HCT116 (cell line): ENCODE measurements at regions not wholly inside any gene's neighbourhood (a gene's known extent, or its start where the extent isn't known, plus 50 kb on each side); places are given as distances from the start of the nearest gene placed in this dataset.

Experiments used
- ATAC-seq: fragments of 200-7000 bp; cut with Tn5 transposase; 2 replicates; pipeline ENCODE4 v1.9.1; 2020; ENCODE audit warnings: mild to moderate bottlenecking, moderate library complexity
- BruUV-seq: library from RNA; stranded (reverse); fragments of 400-500 nt; replicated peaks from 2 replicates; lab custom pipeline; 2021; lab: Mats Ljungman, UMichigan
- CTCF ChIA-PET: fragments of 300-600 bp; sonication (Branson Sonifier 250); formaldehyde crosslinking; loops from one replicate; lab custom pipeline; 2021; ENCODE audit warnings: antibody characterized with exemption; lab: Charles Lee
- POLR2A ChIA-PET: fragments of 300-600, 350-600 bp; sonication (Branson Sonifier 250); formaldehyde crosslinking; loops from one replicate; lab custom pipeline; 2021; ENCODE audit warnings: antibody characterized with exemption; lab: Charles Lee
- RAD21 ChIA-PET, 2 experiments: fragments of 300-600 bp; sonication (Branson Sonifier 250); formaldehyde crosslinking; loops; one replicate each; lab custom pipeline; 2023; ENCODE audit warnings: low total read pairs in 2 of 2; ENCODE audit not compliant: uncharacterized antibody in 2 of 2, unreplicated experiment in 2 of 2, low non-redundant PET in 1 of 2; lab: Charles Lee
- DNase-seq: peaks from one replicate; pipeline ENCODE4 v3.0.0-alpha.2; 2010; ENCODE audit warnings: low read depth, low spot score
- H2AFZ ChIP-seq: fragments of 200-600 bp; shearing (Covaris generic), sonication (generic); 2 replicates; pipeline ENCODE4 v1.6.1; 2017; ENCODE audit warnings: low read depth, mixed run types, mixed read lengths, antibody characterized with exemption, low read length; ENCODE audit not compliant: poor library complexity, severe bottlenecking
- H3K27ac ChIP-seq: 2 replicates; pipeline ENCODE4 v1.5.1; 2012; ENCODE audit warnings: low read depth, low read length
- H3K27me3 ChIP-seq: fragments of 200-600 bp; sonication (generic); 2 replicates; pipeline ENCODE4 v1.6.1; 2016; ENCODE audit warnings: mixed run types, low read length, mixed read lengths; ENCODE audit not compliant: insufficient read depth
- H3K36me3 ChIP-seq, 2 experiments: fragments of 200-500 bp in 1 of 2; fragments of 200-600 bp in 1 of 2; sonication (Bioruptor generic) in 1 of 2; sonication (generic) in 1 of 2; 2 replicates each; pipeline versions ENCODE4 v1.5.1 to v1.6.1; 2014 to 2016; ENCODE audit warnings: low read length in 2 of 2, inconsistent platforms in 1 of 2, mixed read lengths in 1 of 2, mixed run types in 1 of 2; ENCODE audit not compliant: insufficient read depth in 2 of 2, control insufficient read depth in 1 of 2
- H3K4me1 ChIP-seq, 2 experiments: fragments of 200-600 bp in 1 of 2; sonication (generic) in 1 of 2; 2 replicates each; pipeline versions ENCODE4 v1.5.1 to v1.6.1; 2012 to 2017; ENCODE audit warnings: low read length in 2 of 2, inconsistent platforms in 1 of 2, mild to moderate bottlenecking in 1 of 2, mixed read lengths in 1 of 2, mixed run types in 1 of 2, moderate library complexity in 1 of 2; ENCODE audit not compliant: insufficient read depth in 2 of 2, control insufficient read depth in 1 of 2
- H3K4me2 ChIP-seq: fragments of 200-600 bp; sonication (generic); 2 replicates; pipeline ENCODE4 v1.6.1; 2017; ENCODE audit warnings: mixed run types, low read length, mixed read lengths
- H3K4me3 ChIP-seq, 2 experiments: fragments of 200-600 bp in 1 of 2; sonication (generic) in 1 of 2; replicated peaks in 1 of 2; 2 replicates each; pipeline ENCODE4 v1.5.1; 2011 to 2016; ENCODE audit warnings: low read length in 2 of 2, control low read depth in 1 of 2, low read depth in 1 of 2, mild to moderate bottlenecking in 1 of 2, mixed read lengths in 1 of 2, mixed run types in 1 of 2
- H3K79me2 ChIP-seq: fragments of 200-600 bp; sonication (generic); 2 replicates; pipeline ENCODE4 v1.6.1; 2017; ENCODE audit warnings: mild to moderate bottlenecking, mixed run types, low read length, moderate library complexity, mixed read lengths; ENCODE audit not compliant: insufficient read depth
- H3K9ac ChIP-seq: fragments of 200-600 bp; sonication (generic); 2 replicates; pipeline ENCODE4 v1.6.1; 2016; ENCODE audit warnings: low read length, mixed read lengths
- H3K9me2 ChIP-seq: fragments of 200-600 bp; sonication (generic), shearing (Covaris generic); 2 replicates; pipeline ENCODE4 v1.6.1; 2017; ENCODE audit warnings: mixed run types, mild to moderate bottlenecking, moderate library complexity; ENCODE audit not compliant: insufficient read depth
- H3K9me3 ChIP-seq, 2 experiments: fragments of 200-500 bp in 1 of 2; fragments of 200-600 bp in 1 of 2; sonication (Bioruptor generic) in 1 of 2; sonication (generic) in 1 of 2; 2 replicates each; pipeline ENCODE4 v1.6.1; 2014 to 2017; ENCODE audit warnings: low read length in 2 of 2, mixed read lengths in 2 of 2, inconsistent platforms in 1 of 2, low read depth in 1 of 2, mild to moderate bottlenecking in 1 of 2, mixed run types in 1 of 2, moderate library complexity in 1 of 2; ENCODE audit not compliant: control insufficient read depth in 1 of 2, insufficient read depth in 1 of 2
- H4K20me1 ChIP-seq: fragments of 200-600 bp; sonication (generic), shearing (Covaris generic); 2 replicates; pipeline ENCODE4 v1.6.1; 2017; ENCODE audit warnings: mixed run types, mild to moderate bottlenecking, moderate library complexity; ENCODE audit not compliant: insufficient read depth
- CBX3 ChIP-seq: IDR thresholded peaks from 2 replicates; pipeline ENCODE4 v1.6.1; 2012; ENCODE audit warnings: low read depth
- EGR1 ChIP-seq: IDR thresholded peaks from 2 replicates; pipeline ENCODE4 v1.6.1; 2012; ENCODE audit warnings: low read depth
- ELF1 ChIP-seq: IDR thresholded peaks from 2 replicates; pipeline ENCODE4 v1.6.1; 2012; ENCODE audit warnings: low read depth, borderline replicate concordance
- EZH2phosphoT487 ChIP-seq: fragments of 200-600 bp; IDR thresholded peaks from 2 replicates; pipeline ENCODE4 v1.6.1; 2018; ENCODE audit warnings: antibody characterized with exemption, borderline replicate concordance
- FOSL1 ChIP-seq: IDR thresholded peaks from 2 replicates; pipeline ENCODE4 v1.6.1; 2012; ENCODE audit warnings: low read depth
- JUND ChIP-seq: IDR thresholded peaks from 2 replicates; pipeline ENCODE4 v1.6.1; 2012
- POLR2A ChIP-seq: IDR thresholded peaks from 2 replicates; pipeline ENCODE4 v1.7.0; 2011; ENCODE audit warnings: borderline replicate concordance; ENCODE audit not compliant: insufficient read depth, insufficient read length; ENCODE audit errors: extremely low read depth
- POLR2AphosphoS5 ChIP-seq: IDR thresholded peaks from 2 replicates; pipeline ENCODE4 v1.6.1; 2011; ENCODE audit warnings: mild to moderate bottlenecking, low read depth, low read length, moderate library complexity
- RAD21 ChIP-seq: IDR thresholded peaks from 2 replicates; pipeline ENCODE4 v1.6.1; 2012; ENCODE audit warnings: low read depth, mild to moderate bottlenecking
- REST ChIP-seq: IDR thresholded peaks from 2 replicates; pipeline ENCODE4 v1.6.1; 2012; ENCODE audit warnings: low read depth
- SP1 ChIP-seq: IDR thresholded peaks from 2 replicates; pipeline ENCODE4 v1.6.1; 2012; ENCODE audit warnings: low read depth
- SRF ChIP-seq: IDR thresholded peaks from 2 replicates; pipeline ENCODE4 v1.6.1; 2012; ENCODE audit warnings: low read depth
- TCF7L2 ChIP-seq: IDR thresholded peaks from 2 replicates; pipeline ENCODE4 v1.7.0; 2011; ENCODE audit warnings: borderline replicate concordance, inconsistent platforms; ENCODE audit not compliant: insufficient read depth, insufficient read length; ENCODE audit errors: extremely low read depth
- YY1 ChIP-seq: IDR thresholded peaks from 2 replicates; pipeline ENCODE4 v1.6.1; 2011; ENCODE audit warnings: low read length, low read depth, moderate library complexity, mild to moderate bottlenecking; ENCODE audit not compliant: insufficient replicate concordance; ENCODE audit errors: extremely low read depth
- ZFX ChIP-seq: fragments of 450-650 bp; IDR thresholded peaks from 2 replicates; pipeline ENCODE4 v1.6.1; 2017
- ZNF274 ChIP-seq: fragments of 200-500 bp; sonication (Bioruptor generic); IDR thresholded peaks from 2 replicates; pipeline ENCODE4 v1.6.1; 2014; ENCODE audit warnings: mild to moderate bottlenecking, low read depth, low read length, inconsistent platforms
- intact Hi-C: fragments of 100-400 bp; cut with micrococcal nuclease; formaldehyde crosslinking; loops from 2 replicates; pipeline ENCODE4 v1.10.0; 2022
- TF ChIP-seq, protein P1 (sequence below), 3 experiments: fragments of 200-600 bp in 1 of 3; sonication (generic) in 1 of 3; IDR thresholded peaks in 2 of 3; conservative IDR thresholded peaks in 1 of 3; 2 replicates each; pipeline ENCODE4 v1.5.1; 2012 to 2017; ENCODE audit warnings: low read depth in 2 of 3, low read length in 2 of 3, antibody characterized with exemption in 1 of 3, borderline replicate concordance in 1 of 3, control low read depth in 1 of 3, mild to moderate bottlenecking in 1 of 3, mixed read lengths in 1 of 3, mixed run types in 1 of 3, moderate library complexity in 1 of 3; ENCODE audit not compliant: insufficient read depth in 1 of 3
- TF ChIP-seq, protein P2 (sequence below): IDR thresholded peaks from 2 replicates; pipeline ENCODE4 v1.6.1; 2012

- no TSS peak for BruUV-seq
- Histone ChIP-seq H3K36me3 (no peaks in the 10 kb centered on the region), H3K27me3 (no peaks in the 10 kb centered on the region), H3K4me3 (no peak overlapping the region), H3K27ac (no peak overlapping the region), H4K20me1 (no peaks in the 10 kb centered on the region), H3K9me2 (no peaks in the 10 kb centered on the region), H3K4me2 (no peak overlapping the region), H3K4me1 (no peaks in the 10 kb centered on the region), H3K79me2 (no peaks in the 10 kb centered on the region), H3K9me3 (no peaks in the 10 kb centered on the region; a peak in 1 of 4 replicates), H2AFZ (no peak overlapping the region), H3K9ac (no peak overlapping the region)
- DNase-seq (no peak), ATAC-seq (no peak)
- RAD21 ChIA-PET, result no interaction called here
- TF ChIP-seq EGR1, result no peak
- no peak for TF ChIP-seq POLR2A
- TF ChIP-seq CBX3, result no peak
- TF ChIP-seq, protein P1, sequence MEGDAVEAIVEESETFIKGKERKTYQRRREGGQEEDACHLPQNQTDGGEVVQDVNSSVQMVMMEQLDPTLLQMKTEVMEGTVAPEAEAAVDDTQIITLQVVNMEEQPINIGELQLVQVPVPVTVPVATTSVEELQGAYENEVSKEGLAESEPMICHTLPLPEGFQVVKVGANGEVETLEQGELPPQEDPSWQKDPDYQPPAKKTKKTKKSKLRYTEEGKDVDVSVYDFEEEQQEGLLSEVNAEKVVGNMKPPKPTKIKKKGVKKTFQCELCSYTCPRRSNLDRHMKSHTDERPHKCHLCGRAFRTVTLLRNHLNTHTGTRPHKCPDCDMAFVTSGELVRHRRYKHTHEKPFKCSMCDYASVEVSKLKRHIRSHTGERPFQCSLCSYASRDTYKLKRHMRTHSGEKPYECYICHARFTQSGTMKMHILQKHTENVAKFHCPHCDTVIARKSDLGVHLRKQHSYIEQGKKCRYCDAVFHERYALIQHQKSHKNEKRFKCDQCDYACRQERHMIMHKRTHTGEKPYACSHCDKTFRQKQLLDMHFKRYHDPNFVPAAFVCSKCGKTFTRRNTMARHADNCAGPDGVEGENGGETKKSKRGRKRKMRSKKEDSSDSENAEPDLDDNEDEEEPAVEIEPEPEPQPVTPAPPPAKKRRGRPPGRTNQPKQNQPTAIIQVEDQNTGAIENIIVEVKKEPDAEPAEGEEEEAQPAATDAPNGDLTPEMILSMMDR (IDR thresholded peaks at IDR 0.05 in 2 of 3, conservative IDR thresholded peaks at IDR 0.05 in 1 of 3; ENCODE audit: borderline replicate concordance in 1 of 3, insufficient read depth in 1 of 3, low read depth in 2 of 3, low read length in 2 of 3), result no peak
- no peak for TF ChIP-seq FOSL1
- TF ChIP-seq, protein P2, sequence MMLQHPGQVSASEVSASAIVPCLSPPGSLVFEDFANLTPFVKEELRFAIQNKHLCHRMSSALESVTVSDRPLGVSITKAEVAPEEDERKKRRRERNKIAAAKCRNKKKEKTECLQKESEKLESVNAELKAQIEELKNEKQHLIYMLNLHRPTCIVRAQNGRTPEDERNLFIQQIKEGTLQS, result no peak
- TF ChIP-seq ZFX, result no peak
- TF ChIP-seq SRF, result no peak
- TF ChIP-seq POLR2AphosphoS5, result no peak
- no peak for TF ChIP-seq EZH2phosphoT487
- TF ChIP-seq TCF7L2, result no peak
- TF ChIP-seq REST, result no peak
- no peak for TF ChIP-seq ELF1
- TF ChIP-seq SP1, result no peak
- no peak for TF ChIP-seq ZNF274
- no peak for TF ChIP-seq YY1
- TF ChIP-seq RAD21, result no peak
- no peak for TF ChIP-seq JUND
- intact Hi-C loops, result no loop called here
- CTCF ChIA-PET, result no interaction called here
- POLR2A ChIA-PET, result no interaction called here
These were observed 183.3 kb upstream of the ADGRL2 start for GRCh38 chr1:81617308-81617967.
